ENCODE measurements at regions not wholly inside any gene's neighbourhood (a gene's known extent, or its start where the extent isn't known, plus 50 kb on each side); places are given as distances from the start of the nearest gene placed in this dataset.
"Not testable (repeated sequence)": the region's sequence is repeated elsewhere in the genome, so short reads cannot be mapped to it uniquely, and the experiment has no call there.

GRCh38 chrX:110519906-110520452, 161.3 kb downstream of the RTL9 start:
- no peak for DNase-seq

DNA sequence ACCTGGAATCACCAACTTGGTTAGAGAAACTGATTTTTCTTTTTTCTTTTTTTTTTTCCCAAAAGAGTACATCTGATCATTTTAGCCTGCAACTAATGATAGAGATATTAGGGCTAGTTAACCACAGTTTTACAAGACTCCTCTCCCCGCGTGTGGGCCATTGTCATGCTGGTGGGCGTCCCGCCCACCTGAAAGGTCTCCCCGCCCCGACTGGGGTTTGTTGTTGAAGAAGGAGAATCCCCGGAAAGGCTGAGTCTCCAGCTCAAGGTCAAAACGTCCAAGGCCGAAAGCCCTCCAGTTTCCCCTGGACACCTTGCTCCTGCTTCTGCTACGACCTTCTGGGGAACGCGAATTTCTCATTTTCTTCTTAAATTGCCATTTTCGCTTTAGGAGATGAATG, 162.0 kb downstream of the RTL9 start:
- not testable (repeated sequence) for DNase-seq

DNA sequence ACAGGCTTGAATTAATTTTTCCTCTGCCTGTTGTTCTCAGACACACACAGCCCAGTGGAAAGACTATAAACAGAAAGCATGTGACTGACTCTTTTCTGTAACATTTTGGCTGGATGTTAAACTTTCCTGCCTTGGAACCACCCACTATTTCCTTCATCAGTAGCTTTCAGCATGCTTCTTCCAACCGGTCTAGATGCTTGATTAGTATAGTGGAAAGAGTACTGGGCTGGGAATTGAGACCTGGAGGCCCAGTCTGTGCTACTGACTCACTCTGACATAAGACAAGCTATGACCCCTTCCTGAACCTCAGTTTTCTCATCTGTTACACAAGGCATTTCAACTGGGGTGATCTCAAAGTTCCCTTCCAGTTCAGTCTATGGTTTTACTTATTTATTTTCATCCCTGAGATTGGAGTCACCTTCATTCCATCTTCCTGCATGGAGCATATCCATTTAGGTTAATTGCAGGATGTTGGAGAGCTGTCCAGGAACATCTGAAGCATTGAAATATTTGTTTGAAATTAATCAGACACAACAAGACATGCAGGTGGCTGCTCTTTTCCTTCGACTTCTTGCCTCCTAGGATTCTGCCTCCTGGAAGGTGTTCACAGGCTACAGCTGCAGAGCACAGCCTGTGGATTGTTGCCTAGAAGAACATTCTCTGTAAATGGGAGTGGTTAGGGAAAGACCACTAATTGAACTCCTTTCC, 173.4 kb downstream of the RTL9 start:
- no peak for DNase-seq

DNA sequence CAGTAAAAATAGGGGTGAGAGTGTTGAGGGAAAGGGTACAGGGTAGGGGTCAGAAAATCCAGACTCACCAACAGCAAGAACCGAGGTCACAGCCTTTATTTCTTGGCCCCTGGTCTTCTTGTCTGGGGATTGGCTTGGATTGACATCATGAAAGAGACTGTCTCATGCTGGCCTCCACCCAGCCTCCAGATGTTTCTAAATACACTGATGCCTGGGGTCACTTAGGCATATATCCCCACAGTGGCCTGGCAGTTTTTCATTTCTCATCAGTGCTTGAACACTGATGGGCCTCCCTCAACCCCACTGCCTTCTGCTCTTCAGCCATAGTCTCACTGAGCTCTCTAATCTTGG, 173.9 kb downstream of the RTL9 start:
- no peak for DNase-seq

DNA sequence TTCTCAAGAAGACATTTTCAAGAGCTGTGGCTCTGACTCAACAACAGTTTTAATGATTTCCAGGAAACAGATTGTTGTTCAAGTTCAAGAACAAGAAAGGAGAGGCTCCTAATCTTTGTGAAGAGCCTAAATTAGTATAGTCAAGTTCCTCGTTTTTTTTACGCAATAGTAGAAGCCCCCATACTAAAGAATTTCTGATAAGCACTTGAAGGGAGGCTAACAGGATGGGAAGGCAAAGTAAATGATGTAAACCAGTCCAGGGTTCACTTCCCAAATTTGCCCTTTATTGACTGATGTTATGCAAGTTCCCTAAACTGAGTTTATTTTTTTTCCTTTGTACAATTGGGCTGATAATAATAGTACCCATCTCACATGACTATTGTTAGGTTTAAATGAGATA, 178.2 kb downstream of the RTL9 start:
- DNase-seq, result no peak

DNA sequence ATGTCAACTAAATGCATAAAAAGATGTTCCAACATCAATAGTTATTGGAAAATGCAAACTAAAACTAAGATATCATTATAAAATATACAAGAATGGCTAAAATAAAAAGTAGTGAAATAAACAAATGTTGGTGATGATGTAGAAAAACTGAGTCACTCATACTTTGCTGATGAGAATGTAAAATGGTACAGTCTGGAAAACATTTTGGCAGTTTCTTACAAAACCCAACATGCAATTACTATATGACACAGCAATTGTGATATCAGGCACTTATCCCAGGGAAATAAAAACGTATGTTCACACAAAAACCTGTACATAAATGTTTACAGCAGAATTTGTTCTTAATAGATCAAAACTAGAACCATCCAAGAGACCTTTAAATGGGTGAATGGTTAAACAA, 182.6 kb downstream of the RTL9 start:
- no peak for DNase-seq

DNA sequence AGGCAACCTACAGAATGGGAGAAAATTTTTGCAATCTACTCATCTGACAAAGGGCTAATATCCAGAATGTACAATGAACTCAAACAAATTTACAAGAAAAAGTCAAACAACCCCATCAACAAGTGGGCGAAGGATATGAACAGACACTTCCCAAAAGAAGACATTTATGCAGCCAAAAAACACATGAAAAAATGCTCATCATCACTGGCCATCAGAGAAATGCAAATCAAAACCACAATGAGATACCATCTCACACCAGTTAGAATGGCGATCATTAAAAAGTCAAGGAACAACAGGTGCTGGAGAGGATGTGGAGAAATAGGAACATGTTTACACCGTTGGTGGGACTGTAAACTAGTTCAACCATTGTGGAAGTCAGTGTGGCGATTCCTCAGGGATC, 192.2 kb downstream of the RTL9 start:
- not testable (repeated sequence) for DNase-seq

- no peak for DNase-seq
Measured at GRCh38 chrX:110557864-110558263, 199.2 kb downstream of the RTL9 start.

DNA sequence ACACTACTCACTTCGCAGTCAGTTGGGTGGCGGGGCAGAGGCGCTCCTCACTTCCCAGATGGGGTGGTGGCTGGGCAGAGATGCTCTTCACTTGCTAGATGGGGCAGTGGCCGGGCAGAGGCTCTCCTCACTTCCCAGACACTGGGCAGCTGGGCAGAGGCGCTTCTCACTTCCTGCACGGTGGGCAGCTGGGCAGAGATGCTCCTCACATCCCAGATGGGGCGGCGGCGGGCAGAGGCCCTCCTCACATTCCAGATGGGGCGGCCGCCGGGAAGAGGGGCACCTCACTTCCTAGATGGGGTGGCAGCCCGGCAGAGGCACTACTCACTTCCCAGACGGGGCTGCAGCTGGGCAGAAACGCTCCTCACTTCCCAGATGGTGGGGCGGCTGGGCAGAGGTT, 199.8 kb downstream of the RTL9 start:
- DNase-seq, result no peak

DNA sequence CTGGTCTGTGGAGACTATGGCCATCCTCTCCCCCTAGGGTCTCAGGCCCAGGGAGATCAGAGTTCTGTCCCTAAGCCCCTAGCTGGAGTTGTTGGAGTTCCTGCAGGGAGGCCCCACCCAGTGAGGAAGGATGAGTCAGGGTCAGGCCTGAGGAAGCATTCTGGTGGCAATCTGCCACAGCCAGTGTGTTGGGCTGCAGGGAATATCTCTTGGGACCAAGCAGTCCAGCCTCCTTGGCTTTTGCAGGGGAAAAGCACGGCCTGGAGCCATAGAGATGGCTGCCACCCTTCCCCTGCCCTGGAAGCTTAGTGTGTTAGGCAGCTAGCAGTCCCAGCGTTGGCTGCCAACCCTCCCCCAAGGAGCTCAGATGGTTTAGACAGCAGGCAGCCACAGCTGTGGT, 202.4 kb downstream of the RTL9 start:
- DNase-seq, result no peak

DNA sequence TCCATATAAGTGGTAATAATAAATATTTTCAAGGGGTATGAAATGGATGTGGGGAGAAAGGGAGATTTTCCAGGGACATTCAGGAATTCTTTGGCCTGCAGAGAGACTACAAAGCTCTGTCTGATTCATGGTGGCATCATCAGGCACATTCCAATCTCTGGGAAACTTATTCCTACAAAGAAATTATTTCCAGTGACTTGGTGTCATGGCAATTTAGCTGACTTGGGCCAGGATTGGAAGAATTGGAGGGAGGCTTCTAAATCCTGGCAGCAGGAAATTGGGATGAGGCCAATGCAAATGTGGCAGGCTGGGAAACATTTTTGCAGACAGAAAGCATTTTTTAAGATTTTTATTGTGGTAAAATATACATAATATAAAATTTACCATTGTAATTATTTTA, 204.6 kb downstream of the RTL9 start:
- DNase-seq, result no peak

GRCh38 chrX:110568441-110568840, 209.8 kb downstream of the RTL9 start:
- DNase-seq, result no peak

- no peak for DNase-seq
Measured at GRCh38 chrX:110569506-110569905, 210.9 kb downstream of the RTL9 start.

DNA sequence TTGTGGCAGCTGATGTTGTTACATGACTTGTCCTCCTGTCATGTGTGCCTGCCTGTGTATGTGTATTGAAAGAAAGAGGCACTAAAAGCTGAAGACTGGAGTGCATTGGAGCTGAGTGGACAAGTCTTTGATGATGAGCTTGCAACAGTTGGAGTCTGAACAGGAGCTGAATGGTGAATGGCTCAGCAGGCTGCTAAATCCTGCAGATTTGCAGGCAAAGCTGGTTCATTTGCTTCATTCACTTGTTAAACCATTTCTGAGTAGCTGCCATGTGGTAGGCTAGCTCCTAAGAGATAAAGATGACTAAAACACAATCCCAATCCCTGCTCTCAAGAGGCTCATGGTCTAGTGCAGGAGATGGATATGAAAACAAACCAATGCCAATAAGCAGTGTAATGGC, 217.3 kb downstream of the CHRDL1 start:
- DNase-seq, result no peak

DNA sequence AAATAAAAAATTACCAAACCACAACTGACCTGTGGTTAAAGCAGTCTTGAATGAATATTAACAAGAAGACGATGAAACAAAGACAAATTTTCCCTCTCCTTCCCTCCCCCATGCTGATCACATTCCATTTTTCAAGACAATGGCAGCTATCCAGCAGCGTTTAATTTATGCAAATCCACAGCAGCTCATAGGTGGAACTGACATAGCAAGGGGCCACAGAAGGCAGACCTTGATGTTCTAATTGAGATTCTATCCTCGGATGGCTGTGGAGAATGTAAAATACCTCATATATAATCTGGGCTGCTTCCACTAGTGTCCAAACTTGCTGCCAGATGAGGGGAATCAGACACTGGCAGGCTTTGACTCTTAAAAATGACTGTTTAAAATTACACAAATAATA, 211.5 kb downstream of the CHRDL1 start:
- no peak for DNase-seq

- DNase-seq, result no peak
Measured at GRCh38 chrX:110588164-110588563, 207.5 kb downstream of the CHRDL1 start.

DNA sequence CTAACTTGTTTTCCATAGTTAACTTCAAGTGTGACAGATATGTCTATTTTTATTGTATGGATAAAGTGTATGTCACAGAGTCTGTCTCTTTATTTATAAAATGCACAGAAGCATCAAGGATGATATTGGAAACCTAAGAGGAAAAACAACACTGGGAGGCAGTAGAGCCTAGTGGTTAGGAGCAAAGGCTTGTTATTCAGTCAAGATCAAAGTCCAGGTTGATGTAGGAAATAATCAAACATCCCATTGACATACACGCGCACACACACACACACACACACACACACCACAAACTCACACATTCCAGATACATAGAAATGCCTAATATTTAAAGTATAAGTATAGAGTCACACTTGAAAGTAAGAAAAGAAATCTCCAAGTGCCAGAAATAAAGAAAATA, 206.8 kb downstream of the CHRDL1 start:
- no peak for DNase-seq

DNA sequence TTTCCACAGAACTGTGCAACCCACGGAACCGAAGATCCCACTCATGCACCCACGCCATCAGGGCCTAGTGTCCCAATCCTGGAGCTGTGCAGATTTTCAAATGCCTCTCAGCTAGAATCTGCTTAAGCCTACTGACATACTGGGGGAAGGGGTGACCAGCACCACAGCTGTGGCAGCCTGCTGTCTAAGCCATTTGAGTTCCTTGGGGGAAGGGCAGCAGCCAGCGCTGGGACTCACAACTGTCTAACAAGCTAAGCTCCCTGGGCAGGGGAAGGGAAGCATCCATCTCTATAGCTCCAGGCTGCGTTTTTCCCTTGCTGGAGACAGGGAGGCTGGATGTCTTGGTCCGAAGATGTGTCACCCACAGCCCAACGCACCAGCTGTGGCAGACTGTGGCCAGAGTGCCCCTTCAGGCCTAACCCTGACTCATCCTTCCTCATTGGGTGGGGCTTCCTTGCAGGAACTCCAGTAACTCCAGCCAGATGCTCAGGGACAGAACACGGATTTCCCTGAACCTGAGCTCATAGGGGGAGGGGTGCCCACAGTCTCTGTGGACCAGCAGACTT, 194.8 kb downstream of the CHRDL1 start:
- DNase-seq, result no peak

GRCh38 chrX:110614596-110614995, 181.0 kb downstream of the CHRDL1 start:
- no peak for DNase-seq
